ENCODE measurements at regions not wholly inside any gene's neighbourhood (a gene's known extent, or its start where the extent isn't known, plus 50 kb on each side); places are given as distances from the start of the nearest gene placed in this dataset.

DNA sequence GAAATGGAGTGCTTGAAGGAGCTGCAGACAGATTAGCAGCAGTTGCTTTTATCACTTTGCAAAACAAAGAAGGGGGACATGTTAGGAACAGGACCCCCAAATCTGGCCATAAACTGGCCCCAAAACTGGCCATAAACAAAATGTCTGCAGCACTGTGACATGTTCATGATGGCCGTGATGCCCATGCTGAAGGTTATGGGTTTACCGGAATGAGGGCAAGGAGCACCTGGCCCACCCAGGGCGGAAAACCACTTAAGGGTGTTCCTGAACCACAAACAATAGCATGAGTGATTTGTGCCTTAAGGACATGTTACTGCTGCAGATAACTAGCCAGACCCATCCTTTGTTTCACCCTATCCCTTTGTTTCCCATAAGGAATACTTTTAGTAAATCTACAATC, 79.6 kb upstream of the GC start:
- TF ChIP-seq, protein P1, sequence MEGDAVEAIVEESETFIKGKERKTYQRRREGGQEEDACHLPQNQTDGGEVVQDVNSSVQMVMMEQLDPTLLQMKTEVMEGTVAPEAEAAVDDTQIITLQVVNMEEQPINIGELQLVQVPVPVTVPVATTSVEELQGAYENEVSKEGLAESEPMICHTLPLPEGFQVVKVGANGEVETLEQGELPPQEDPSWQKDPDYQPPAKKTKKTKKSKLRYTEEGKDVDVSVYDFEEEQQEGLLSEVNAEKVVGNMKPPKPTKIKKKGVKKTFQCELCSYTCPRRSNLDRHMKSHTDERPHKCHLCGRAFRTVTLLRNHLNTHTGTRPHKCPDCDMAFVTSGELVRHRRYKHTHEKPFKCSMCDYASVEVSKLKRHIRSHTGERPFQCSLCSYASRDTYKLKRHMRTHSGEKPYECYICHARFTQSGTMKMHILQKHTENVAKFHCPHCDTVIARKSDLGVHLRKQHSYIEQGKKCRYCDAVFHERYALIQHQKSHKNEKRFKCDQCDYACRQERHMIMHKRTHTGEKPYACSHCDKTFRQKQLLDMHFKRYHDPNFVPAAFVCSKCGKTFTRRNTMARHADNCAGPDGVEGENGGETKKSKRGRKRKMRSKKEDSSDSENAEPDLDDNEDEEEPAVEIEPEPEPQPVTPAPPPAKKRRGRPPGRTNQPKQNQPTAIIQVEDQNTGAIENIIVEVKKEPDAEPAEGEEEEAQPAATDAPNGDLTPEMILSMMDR (IDR thresholded peaks at IDR 0.05; ENCODE audit: control extremely low read depth, extremely low read depth, low read depth, missing control alignments) = no peak
- ChIA-PET CTCF (no interaction called here), POLR2A (no interaction called here)
- DNase-seq (ENCODE audit: extremely low spot score) = no peak

DNA sequence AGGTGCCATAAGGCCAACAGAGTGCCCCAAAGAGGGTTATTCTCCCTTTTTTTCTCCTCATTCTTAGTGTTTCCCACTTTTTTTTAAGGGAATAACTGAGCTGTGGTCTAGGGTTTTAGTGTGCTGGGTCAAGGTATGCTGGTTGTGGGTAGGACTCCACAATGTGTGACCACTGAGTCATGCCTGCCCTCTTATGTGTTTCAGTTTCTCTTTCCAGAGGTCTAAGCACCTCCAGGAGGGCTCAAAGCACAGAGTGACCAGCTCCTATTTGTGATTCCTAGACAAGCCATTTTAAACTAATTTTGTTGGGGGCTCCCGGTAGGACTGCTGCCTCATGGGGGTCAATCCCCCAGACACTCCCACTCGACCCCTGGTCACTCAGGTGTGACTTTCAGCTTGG, 80.5 kb upstream of the GC start:
- TF ChIP-seq, protein P1 (IDR thresholded peaks at IDR 0.05; ENCODE audit: control extremely low read depth, extremely low read depth, low read depth, missing control alignments) = no peak
- POLR2A ChIA-PET = no interaction called here
- no peak for DNase-seq (ENCODE audit: extremely low spot score)
- CTCF ChIA-PET = interaction anchor here (0.9 to 1.2 kb wide), 2 partner anchors 15 to 24 kb away, joined by 3 read pairs; no protein-coding TSS in a partner anchor

DNA sequence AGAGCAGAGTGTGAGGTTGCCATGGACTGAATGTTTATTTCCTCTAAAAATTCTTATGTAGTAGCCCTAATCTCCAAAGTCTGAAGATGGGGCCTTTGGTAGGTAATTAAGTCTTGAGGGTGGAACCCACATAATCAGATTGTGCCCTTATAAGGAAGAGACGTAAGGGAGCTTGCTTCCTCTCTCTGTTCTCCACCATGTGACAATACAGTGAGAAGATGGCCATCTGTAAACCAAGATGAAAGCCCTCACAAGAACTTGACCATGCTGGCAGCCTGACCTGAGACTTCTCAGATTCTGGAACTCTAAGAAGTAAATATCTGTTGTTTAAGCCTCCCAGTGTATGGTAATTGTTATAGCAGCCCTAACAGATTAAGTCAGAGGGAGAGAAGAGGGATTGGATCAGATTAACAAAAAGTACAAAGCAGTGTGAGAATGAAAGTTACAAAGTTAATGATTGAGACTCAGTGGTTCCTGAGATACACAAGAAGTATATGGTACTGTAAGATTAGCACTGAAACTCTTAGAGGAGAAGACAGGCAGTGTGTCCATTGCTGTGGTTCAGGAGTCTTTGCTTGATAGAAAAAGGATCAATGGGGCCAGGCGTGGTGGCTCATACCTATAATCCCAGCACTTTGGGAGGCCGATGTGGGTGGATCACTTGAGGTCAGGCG, 82.5 kb upstream of the GC start:
- DNase-seq (ENCODE audit: extremely low spot score) = no peak
- ChIA-PET POLR2A (no interaction called here), CTCF (no interaction called here)
- TF ChIP-seq, protein P1 (IDR thresholded peaks at IDR 0.05; ENCODE audit: control extremely low read depth, extremely low read depth, low read depth, missing control alignments) = no peak

DNA sequence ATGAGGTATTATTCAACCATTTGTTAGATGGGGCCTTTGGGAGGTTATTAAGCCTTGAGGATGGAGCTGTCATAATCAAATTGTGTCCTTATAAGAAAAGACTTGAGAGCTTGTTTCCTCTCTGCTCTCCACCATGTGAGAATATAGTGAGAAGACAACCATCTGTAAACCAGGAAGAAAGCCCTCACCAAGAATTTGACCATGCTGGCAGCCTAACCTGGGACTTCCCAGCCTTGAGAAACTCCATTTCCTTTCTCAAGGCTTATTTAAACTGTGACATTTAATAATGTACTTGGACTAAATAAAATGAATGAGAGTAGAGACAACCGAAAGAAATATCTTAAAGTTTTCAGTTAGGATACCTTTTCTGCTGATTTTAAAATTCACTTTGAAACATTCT, 83.7 kb upstream of the GC start:
- ChIA-PET POLR2A (no interaction called here), CTCF (no interaction called here)
- TF ChIP-seq, protein P1 (IDR thresholded peaks at IDR 0.05; ENCODE audit: control extremely low read depth, extremely low read depth, low read depth, missing control alignments) = no peak
- no peak for DNase-seq (ENCODE audit: extremely low spot score)

DNA sequence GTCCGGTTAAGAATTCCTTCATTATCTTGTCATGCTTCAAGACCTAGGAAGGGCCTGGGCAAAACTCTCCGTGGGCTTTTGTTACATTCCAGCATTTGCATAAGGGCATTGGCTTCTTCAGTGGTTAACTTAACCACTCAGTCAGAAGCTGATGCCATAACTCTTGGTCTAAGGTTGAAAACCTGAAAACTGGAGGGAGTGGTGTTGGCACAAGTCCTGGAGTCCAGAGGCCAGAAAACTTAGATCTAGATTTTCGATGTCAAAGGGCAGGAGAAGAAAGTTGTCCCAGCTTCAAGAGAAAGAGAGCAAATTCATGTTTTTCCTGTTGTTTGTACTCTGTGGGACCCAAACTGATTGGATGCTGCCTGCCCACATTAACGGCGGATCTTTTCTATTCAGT, 86.6 kb upstream of the GC start:
- CTCF ChIA-PET = interaction anchor here (0.6 to 1.5 kb wide), 2 partner anchors 9 to 11 kb away, joined by 3 to 6 read pairs; no protein-coding TSS in a partner anchor
- TF ChIP-seq, protein P1 (IDR thresholded peaks at IDR 0.05; ENCODE audit: control extremely low read depth, extremely low read depth, low read depth, missing control alignments) = no peak
- POLR2A ChIA-PET = no interaction called here
- no peak for DNase-seq (ENCODE audit: extremely low spot score)

DNA sequence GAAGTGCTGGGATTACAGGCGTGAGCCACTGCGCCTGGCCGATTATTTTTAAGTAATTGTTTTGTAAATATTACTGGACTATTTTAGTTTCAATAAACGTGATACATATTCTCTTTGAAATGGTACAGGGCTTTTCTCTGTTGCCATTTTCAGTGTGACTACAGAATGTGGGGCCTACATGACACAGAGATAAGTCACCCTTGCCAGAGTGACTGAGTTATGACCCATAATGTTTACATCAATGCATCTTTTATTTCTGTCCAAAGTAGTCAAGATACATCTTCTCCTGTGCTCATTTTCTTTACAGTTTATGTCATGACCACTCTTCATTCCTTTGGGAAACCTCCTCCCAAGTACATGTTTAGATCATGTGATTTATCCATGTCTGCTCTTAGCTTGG, 88.3 kb upstream of the GC start:
- CTCF ChIA-PET = no interaction called here
- TF ChIP-seq, protein P1 (IDR thresholded peaks at IDR 0.05; ENCODE audit: control extremely low read depth, extremely low read depth, low read depth, missing control alignments) = no peak
- DNase-seq (ENCODE audit: extremely low spot score) = no peak
- POLR2A ChIA-PET = no interaction called here
